ENCODE measurements at regions not wholly inside any gene's neighbourhood (a gene's known extent, or its start where the extent isn't known, plus 50 kb on each side); places are given as distances from the start of the nearest gene placed in this dataset.

- DNase-seq (ENCODE audit: low spot score) (no peak), ATAC-seq (ENCODE audit: insufficient number of reproducible peaks, low FRiP score, low read depth) (no peak)
- no peak overlapping the region for H3K27ac ChIP-seq
- TF ChIP-seq CTCF (IDR thresholded peaks at IDR 0.05), result no peak
- H3K9me3 ChIP-seq, result no peaks in the 10 kb centered on the region
- H3K4me3 ChIP-seq, result no peak overlapping the region
- H3K4me1 ChIP-seq (ENCODE audit: control insufficient read depth in 1 of 2, low read depth in 2 of 2), result no peaks in the 10 kb centered on the region
- no peaks in the 10 kb centered on the region for H3K36me3 ChIP-seq
- no peaks in the 10 kb centered on the region for H3K27me3 ChIP-seq (replicated peaks; ENCODE audit: insufficient read depth)
These were observed 276.9 kb downstream of the MYCN start for GRCh38 chr2:16217291-16217690.

- ATAC-seq (ENCODE audit: insufficient number of reproducible peaks, low FRiP score, low read depth) (no peak), DNase-seq (ENCODE audit: low spot score) (no peak)
- Histone ChIP-seq H3K27me3 (replicated peaks; ENCODE audit: insufficient read depth) (no peaks in the 10 kb centered on the region), H3K9me3 (no peaks in the 10 kb centered on the region), H3K4me3 (no peak overlapping the region), H3K27ac (no peak overlapping the region), H3K4me1 (ENCODE audit: control insufficient read depth in 1 of 2, low read depth in 2 of 2) (no peaks in the 10 kb centered on the region), H3K36me3 (no peaks in the 10 kb centered on the region)
- TF ChIP-seq CTCF (IDR thresholded peaks at IDR 0.05), result no peak
These were observed 276.2 kb downstream of the MYCN start for GRCh38 chr2:16216558-16216945.

GRCh38 chr2:16215902-16216557, 275.7 kb downstream of the MYCN start:
- no peak overlapping the region for H3K4me3 ChIP-seq
- no peaks in the 10 kb centered on the region for H3K9me3 ChIP-seq
- H3K27ac ChIP-seq, result no peak overlapping the region
- H3K27me3 ChIP-seq (replicated peaks; ENCODE audit: insufficient read depth), result no peaks in the 10 kb centered on the region
- TF ChIP-seq CTCF (IDR thresholded peaks at IDR 0.05), result no peak
- no peaks in the 10 kb centered on the region for H3K4me1 ChIP-seq (ENCODE audit: control insufficient read depth in 1 of 2, low read depth in 2 of 2)
- ATAC-seq (ENCODE audit: insufficient number of reproducible peaks, low FRiP score, low read depth), result no peak
- no peaks in the 10 kb centered on the region for H3K36me3 ChIP-seq
- DNase-seq (ENCODE audit: low spot score), result no peak

- H3K4me3 ChIP-seq, result no peak overlapping the region
- no peaks in the 10 kb centered on the region for H3K9me3 ChIP-seq
- H3K4me1 ChIP-seq (ENCODE audit: control insufficient read depth in 1 of 2, low read depth in 2 of 2), result no peaks in the 10 kb centered on the region
- H3K36me3 ChIP-seq, result no peaks in the 10 kb centered on the region
- no peak for TF ChIP-seq CTCF (IDR thresholded peaks at IDR 0.05)
- no peaks in the 10 kb centered on the region for H3K27me3 ChIP-seq (replicated peaks; ENCODE audit: insufficient read depth)
- DNase-seq (ENCODE audit: low spot score), result no peak
- ATAC-seq (ENCODE audit: insufficient number of reproducible peaks, low FRiP score, low read depth), result no peak
- no peak overlapping the region for H3K27ac ChIP-seq
These were observed 274.5 kb downstream of the MYCN start for GRCh38 chr2:16214861-16215260.

- no peak for TF ChIP-seq CTCF (IDR thresholded peaks at IDR 0.05)
- H3K9me3 ChIP-seq, result no peaks in the 10 kb centered on the region
- no peaks in the 10 kb centered on the region for H3K36me3 ChIP-seq
- no peaks in the 10 kb centered on the region for H3K27me3 ChIP-seq (replicated peaks; ENCODE audit: insufficient read depth)
- DNase-seq (ENCODE audit: low spot score), result no peak
- H3K4me3 ChIP-seq, result no peak overlapping the region
- no peak for ATAC-seq (ENCODE audit: insufficient number of reproducible peaks, low FRiP score, low read depth)
- H3K27ac ChIP-seq, result no peak overlapping the region
- no peaks in the 10 kb centered on the region for H3K4me1 ChIP-seq (ENCODE audit: control insufficient read depth in 1 of 2, low read depth in 2 of 2)
These were observed 274.0 kb downstream of the MYCN start for GRCh38 chr2:16214391-16214790.
